ENCODE measurements at regions not wholly inside any gene's neighbourhood (a gene's known extent, or its start where the extent isn't known, plus 50 kb on each side); places are given as distances from the start of the nearest gene placed in this dataset.
A peak's percentile ranks its signal among the peaks of the same experiment; 100 is the strongest.

- no peak for DNase-seq (ENCODE audit: low spot score)
Observed at GRCh38 chr11:119795231-119795630, 66.2 kb upstream of the NECTIN1 start.

GRCh38 chr11:119794756-119795155 is 65.8 kb upstream of the NECTIN1 start:
- DNase-seq (ENCODE audit: low spot score), result no peak

GRCh38 chr11:119794141-119794665 is 65.2 kb upstream of the NECTIN1 start:
- no peak for DNase-seq (ENCODE audit: low spot score)

- DNase-seq (ENCODE audit: low spot score), result no peak
Observed at GRCh38 chr11:119793335-119793984, 64.5 kb upstream of the NECTIN1 start.

- no peak for DNase-seq (ENCODE audit: low spot score)
Observed at GRCh38 chr11:119791701-119792151, 62.7 kb upstream of the NECTIN1 start.

- no peak for DNase-seq (ENCODE audit: low spot score)
Observed at GRCh38 chr11:119791047-119791446, 62.0 kb upstream of the NECTIN1 start.

- no peak for DNase-seq (ENCODE audit: low spot score)
Observed at GRCh38 chr11:119790476-119790875, 61.5 kb upstream of the NECTIN1 start.

GRCh38 chr11:119789766-119790407 is 60.9 kb upstream of the NECTIN1 start:
- no peak for DNase-seq (ENCODE audit: low spot score)

GRCh38 chr11:119788911-119789560 is 60.0 kb upstream of the NECTIN1 start:
- DNase-seq (ENCODE audit: low spot score), result peak; percentile 11

- no peak for DNase-seq (ENCODE audit: low spot score)
Observed at GRCh38 chr11:119788096-119788883, 59.3 kb upstream of the NECTIN1 start.

GRCh38 chr11:119787074-119787461 is 58.1 kb upstream of the NECTIN1 start:
- DNase-seq (ENCODE audit: low spot score), result no peak

GRCh38 chr11:119786431-119787073 is 57.6 kb upstream of the NECTIN1 start:
- no peak for DNase-seq (ENCODE audit: low spot score)

- no peak for DNase-seq (ENCODE audit: low spot score)
Observed at GRCh38 chr11:119785131-119785530, 56.1 kb upstream of the NECTIN1 start.

GRCh38 chr11:119784421-119784820 is 55.4 kb upstream of the NECTIN1 start:
- DNase-seq (ENCODE audit: low spot score), result no peak

GRCh38 chr11:119783466-119784400 is 54.7 kb upstream of the NECTIN1 start:
- no peak for DNase-seq (ENCODE audit: low spot score)

- no peak for DNase-seq (ENCODE audit: low spot score)
Observed at GRCh38 chr11:119782739-119783072, 53.7 kb upstream of the NECTIN1 start.

- DNase-seq (ENCODE audit: low spot score), result no peak
Observed at GRCh38 chr11:119782006-119782738, 53.2 kb upstream of the NECTIN1 start.

- DNase-seq (ENCODE audit: low spot score), result no peak
Observed at GRCh38 chr11:119780222-119780953, 51.4 kb upstream of the NECTIN1 start.

Data from SK-N-DZ (cell line).